SH-SY5Y (cell line): ENCODE measurements at regions not wholly inside any gene's neighbourhood (a gene's known extent, or its start where the extent isn't known, plus 50 kb on each side); places are given as distances from the start of the nearest gene placed in this dataset.

Experiments used
- GATA2 ChIP-seq: IDR thresholded peaks from 2 replicates; pipeline ENCODE4 v1.6.1; 2011; ENCODE audit warnings: mild to moderate bottlenecking, low read depth, low read length
- GATA3 ChIP-seq: IDR thresholded peaks from 2 replicates; pipeline ENCODE4 v1.6.1; 2011; ENCODE audit warnings: low read depth, mild to moderate bottlenecking, low read length, moderate library complexity

GRCh38 chr10:62511656-62512055 lies 137.5 kb downstream of the ZNF365 start:
- no peak for TF ChIP-seq GATA3
- no peak for TF ChIP-seq GATA2

GRCh38 chr10:62512732-62513475 lies 138.7 kb downstream of the ZNF365 start:
- TF ChIP-seq GATA2 (no peak), GATA3 (no peak)

GRCh38 chr10:62514079-62514693 lies 140.0 kb downstream of the ZNF365 start:
- no peak for TF ChIP-seq GATA3
- no peak for TF ChIP-seq GATA2

GRCh38 chr10:62517252-62517651 lies 143.1 kb downstream of the ZNF365 start:
- TF ChIP-seq GATA3 (no peak), GATA2 (no peak)

- TF ChIP-seq GATA3, result no peak
- TF ChIP-seq GATA2, result no peak
Observed at GRCh38 chr10:62527019-62527827, 153.1 kb downstream of the ZNF365 start.

GRCh38 chr10:62528441-62528840 lies 154.3 kb downstream of the ZNF365 start:
- TF ChIP-seq GATA2 (no peak), GATA3 (no peak)

GRCh38 chr10:62529396-62529795 lies 155.2 kb downstream of the ZNF365 start:
- no peak for TF ChIP-seq GATA3
- TF ChIP-seq GATA2, result no peak

- TF ChIP-seq GATA2 (no peak), GATA3 (no peak)
Observed at GRCh38 chr10:62534031-62534430, 159.9 kb downstream of the ZNF365 start.

- TF ChIP-seq GATA3 (no peak), GATA2 (no peak)
Observed at GRCh38 chr10:62538606-62539005, 164.4 kb downstream of the ZNF365 start.

- TF ChIP-seq GATA2, result no peak
- TF ChIP-seq GATA3, result no peak
Observed at GRCh38 chr10:62540389-62540788, 166.2 kb downstream of the ZNF365 start.

GRCh38 chr10:62541811-62542210 lies 167.6 kb downstream of the ZNF365 start:
- TF ChIP-seq GATA3, result no peak
- no peak for TF ChIP-seq GATA2

GRCh38 chr10:62543571-62544355 lies 169.6 kb downstream of the ZNF365 start:
- TF ChIP-seq GATA3 (no peak), GATA2 (no peak)

GRCh38 chr10:62545160-62546066 lies 171.2 kb downstream of the ZNF365 start:
- no peak for TF ChIP-seq GATA3
- no peak for TF ChIP-seq GATA2

GRCh38 chr10:62548686-62549085 lies 174.5 kb downstream of the ZNF365 start:
- no peak for TF ChIP-seq GATA2
- no peak for TF ChIP-seq GATA3

GRCh38 chr10:62550173-62550572 lies 176.0 kb downstream of the ZNF365 start:
- TF ChIP-seq GATA2 (no peak), GATA3 (no peak)
